Fibroblast of mammary gland (primary cell): ENCODE measurements at regions not wholly inside any gene's neighbourhood (a gene's known extent, or its start where the extent isn't known, plus 50 kb on each side); places are given as distances from the start of the nearest gene placed in this dataset.

Experiments used
- DNase-seq: peaks from one replicate; pipeline ENCODE4 v3.0.0-alpha.2; 2010; ENCODE audit warnings: low read depth
- H3K4me3 ChIP-seq: 2 replicates; pipeline ENCODE4 v1.5.1; 2011; ENCODE audit warnings: low read depth, mild to moderate bottlenecking, low read length, moderate library complexity; ENCODE audit not compliant: control insufficient read depth
- TF ChIP-seq, protein P1 (sequence below): conservative IDR thresholded peaks from 2 replicates; pipeline ENCODE4 v1.5.1; 2011; ENCODE audit warnings: low read depth, low read length, inconsistent platforms; ENCODE audit not compliant: control insufficient read depth, insufficient read depth

DNA sequence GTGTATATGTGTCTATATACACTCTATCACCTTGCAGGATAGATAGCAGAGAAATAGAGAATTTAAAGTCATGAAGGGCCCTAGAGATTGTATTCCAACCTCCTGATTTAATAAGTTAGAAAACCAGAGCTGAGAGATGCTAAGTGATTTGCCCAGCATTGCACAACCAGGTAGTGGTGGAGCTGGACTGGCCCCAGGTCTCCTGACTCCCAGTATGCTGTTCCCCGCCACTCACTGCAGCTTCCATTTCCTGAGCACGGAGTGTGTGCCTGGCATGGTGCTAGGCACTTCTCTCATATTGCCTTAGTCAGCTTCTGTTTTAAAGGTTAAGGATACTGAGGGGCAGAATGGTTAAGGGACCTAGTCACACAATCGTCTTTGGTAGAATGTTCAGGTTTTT lies 129.4 kb upstream of the KLHL25 start:
- no peak overlapping the region for H3K4me3 ChIP-seq
- TF ChIP-seq, protein P1, sequence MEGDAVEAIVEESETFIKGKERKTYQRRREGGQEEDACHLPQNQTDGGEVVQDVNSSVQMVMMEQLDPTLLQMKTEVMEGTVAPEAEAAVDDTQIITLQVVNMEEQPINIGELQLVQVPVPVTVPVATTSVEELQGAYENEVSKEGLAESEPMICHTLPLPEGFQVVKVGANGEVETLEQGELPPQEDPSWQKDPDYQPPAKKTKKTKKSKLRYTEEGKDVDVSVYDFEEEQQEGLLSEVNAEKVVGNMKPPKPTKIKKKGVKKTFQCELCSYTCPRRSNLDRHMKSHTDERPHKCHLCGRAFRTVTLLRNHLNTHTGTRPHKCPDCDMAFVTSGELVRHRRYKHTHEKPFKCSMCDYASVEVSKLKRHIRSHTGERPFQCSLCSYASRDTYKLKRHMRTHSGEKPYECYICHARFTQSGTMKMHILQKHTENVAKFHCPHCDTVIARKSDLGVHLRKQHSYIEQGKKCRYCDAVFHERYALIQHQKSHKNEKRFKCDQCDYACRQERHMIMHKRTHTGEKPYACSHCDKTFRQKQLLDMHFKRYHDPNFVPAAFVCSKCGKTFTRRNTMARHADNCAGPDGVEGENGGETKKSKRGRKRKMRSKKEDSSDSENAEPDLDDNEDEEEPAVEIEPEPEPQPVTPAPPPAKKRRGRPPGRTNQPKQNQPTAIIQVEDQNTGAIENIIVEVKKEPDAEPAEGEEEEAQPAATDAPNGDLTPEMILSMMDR, result no peak
- DNase-seq, result no peak

- no peak for DNase-seq
- TF ChIP-seq, protein P1, result no peak
- no peak overlapping the region for H3K4me3 ChIP-seq
These were observed 131.0 kb upstream of the KLHL25 start for GRCh38 chr15:85925649-85926237.

DNA sequence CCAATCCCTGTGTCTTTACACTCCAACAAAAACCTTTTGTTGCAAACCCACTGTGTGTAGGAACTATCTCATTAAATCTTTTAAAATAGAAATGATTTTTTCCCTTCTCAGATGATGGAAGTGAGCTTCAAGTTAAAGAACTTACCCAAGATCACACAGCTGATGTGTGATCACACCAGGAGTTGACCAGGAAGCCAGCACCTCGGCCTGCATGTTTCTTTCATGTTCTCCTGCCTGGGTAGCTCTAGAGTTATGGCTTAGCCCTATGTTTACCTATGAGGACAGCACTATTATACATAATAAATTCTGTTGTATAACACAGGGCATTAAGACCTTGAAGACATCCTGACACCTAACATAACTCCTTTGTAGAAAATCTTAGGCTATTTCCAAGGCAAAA lies 132.1 kb upstream of the KLHL25 start:
- no peak for DNase-seq
- TF ChIP-seq, protein P1, result no peak
- no peak overlapping the region for H3K4me3 ChIP-seq

- TF ChIP-seq, protein P1, result no peak
These were observed 133.3 kb upstream of the KLHL25 start for GRCh38 chr15:85927931-85928537.

GRCh38 chr15:85929786-85930185 lies 135.1 kb upstream of the KLHL25 start:
- TF ChIP-seq, protein P1, result no peak
- no peak for DNase-seq
- H3K4me3 ChIP-seq, result no peak overlapping the region

More at GRCh38 chr15:85927931-85928537, 133.3 kb upstream of the KLHL25 start:
- H3K4me3 ChIP-seq, result no peak overlapping the region
- no peak for DNase-seq

GRCh38 chr15:85932391-85932790 lies 137.7 kb upstream of the KLHL25 start:
- H3K4me3 ChIP-seq, result no peak overlapping the region
- DNase-seq, result no peak
- TF ChIP-seq, protein P1, result no peak
